GM23338 (cell line): ENCODE measurements at regions not wholly inside any gene's neighbourhood (a gene's known extent, or its start where the extent isn't known, plus 50 kb on each side); places are given as distances from the start of the nearest gene placed in this dataset.

ENCODE experiments used
- ATAC-seq: fragments of 200-7000 bp; cut with Tn5 transposase; 3 replicates; pipeline ENCODE4 v1.9.1; 2020
- DNase-seq: peaks from one replicate; pipeline ENCODE4 v3.0.0-alpha.2; 2015; ENCODE audit warnings: low spot score
- H2AFZ ChIP-seq: fragments of 200-600 bp; sonication (generic); 2 replicates; pipeline ENCODE4 v1.8.0; 2016; ENCODE audit warnings: antibody characterized with exemption, mild to moderate bottlenecking, moderate library complexity
- H3F3A ChIP-seq: fragments of 200-600 bp; sonication (generic); replicated peaks from 2 replicates; pipeline ENCODE4 v1.8.0; 2017; ENCODE audit warnings: antibody characterized with exemption, mixed run types, low read depth
- H3K27ac ChIP-seq: fragments of 200-600 bp; sonication (generic); 2 replicates; pipeline ENCODE4 v1.6.1; 2016; ENCODE audit warnings: low read depth
- H3K27me3 ChIP-seq: fragments of 200-600 bp; sonication (generic); 2 replicates; pipeline ENCODE4 v1.8.0; 2016; ENCODE audit warnings: mild to moderate bottlenecking, mixed run types, moderate library complexity; ENCODE audit not compliant: insufficient read depth
- H3K36me3 ChIP-seq: fragments of 200-600 bp; sonication (generic); 2 replicates; pipeline ENCODE4 v1.8.0; 2016; ENCODE audit warnings: mild to moderate bottlenecking; ENCODE audit not compliant: insufficient read depth
- H3K4me1 ChIP-seq: fragments of 200-600 bp; sonication (generic); 2 replicates; pipeline ENCODE4 v1.8.0; 2016; ENCODE audit warnings: mild to moderate bottlenecking, moderate library complexity; ENCODE audit not compliant: insufficient read depth
- H3K4me2 ChIP-seq: fragments of 200-600 bp; sonication (generic); 2 replicates; pipeline ENCODE4 v1.7.1; 2017; ENCODE audit warnings: mixed run types
- H3K4me3 ChIP-seq: fragments of 200-600 bp; sonication (generic); 2 replicates; pipeline ENCODE4 v1.6.1; 2016; ENCODE audit warnings: mixed run types
- H3K79me2 ChIP-seq: fragments of 200-600 bp; sonication (generic); replicated peaks from 2 replicates; pipeline ENCODE4 v1.8.0; 2017; ENCODE audit warnings: mild to moderate bottlenecking; ENCODE audit not compliant: insufficient read depth
- H3K9me2 ChIP-seq: fragments of 200-600 bp; sonication (generic); 2 replicates; pipeline ENCODE4 v1.8.0; 2017; ENCODE audit not compliant: insufficient read depth
- H4K20me1 ChIP-seq: fragments of 200-600 bp; sonication (generic); replicated peaks from 2 replicates; pipeline ENCODE4 v1.8.0; 2017; ENCODE audit warnings: mild to moderate bottlenecking; ENCODE audit not compliant: insufficient read depth
- H3K27ac Mint-ChIP-seq: 2 replicates; pipeline ENCODE4 v1.8.0; 2020; ENCODE audit warnings: inconsistent platforms, mild to moderate bottlenecking, moderate library complexity, mixed read lengths
- H3K27me3 Mint-ChIP-seq: 3 replicates; pipeline ENCODE4 v1.8.0; 2022; ENCODE audit warnings: low read depth, mild to moderate bottlenecking, moderate library complexity, mixed read lengths, inconsistent platforms; ENCODE audit not compliant: insufficient read depth, poor library complexity
- H3K36me3 Mint-ChIP-seq: 3 replicates; pipeline ENCODE4 v1.8.0; 2021; ENCODE audit warnings: low read depth, mild to moderate bottlenecking, inconsistent platforms, moderate library complexity, mixed read lengths
- H3K4me1 Mint-ChIP-seq: 3 replicates; pipeline ENCODE4 v1.8.0; 2020; ENCODE audit warnings: mild to moderate bottlenecking, inconsistent platforms, mixed read lengths
- H3K4me3 Mint-ChIP-seq: 3 replicates; pipeline ENCODE4 v1.8.0; 2021; ENCODE audit warnings: moderate library complexity, mild to moderate bottlenecking, inconsistent platforms, mixed read lengths
- H3K9me3 Mint-ChIP-seq: 3 replicates; pipeline ENCODE4 v1.8.0; 2020; ENCODE audit warnings: moderate library complexity, mild to moderate bottlenecking, inconsistent platforms, mixed read lengths
- EZH2 ChIP-seq: fragments of 200-600 bp; sonication (generic); IDR thresholded peaks from one replicate; pipeline ENCODE4 v1.8.0; 2017; ENCODE audit warnings: antibody characterized with exemption, mild to moderate bottlenecking, low read depth; ENCODE audit not compliant: unreplicated experiment
- EZH2phosphoT487 ChIP-seq: fragments of 200-600 bp; sonication (generic); IDR thresholded peaks from one replicate; pipeline ENCODE4 v1.8.1; 2018; ENCODE audit warnings: antibody characterized with exemption; ENCODE audit not compliant: unreplicated experiment
- JUNB ChIP-seq: IDR thresholded peaks from one replicate; pipeline ENCODE4 v1.6.1; 2016; ENCODE audit warnings: antibody characterized with exemption; ENCODE audit not compliant: unreplicated experiment
- NANOG ChIP-seq: IDR thresholded peaks from 2 replicates; pipeline ENCODE4 v1.6.1; 2016; ENCODE audit warnings: antibody characterized with exemption, borderline replicate concordance
- REST ChIP-seq: IDR thresholded peaks from one replicate; pipeline ENCODE4 v1.6.1; 2018; ENCODE audit warnings: antibody characterized with exemption; ENCODE audit not compliant: unreplicated experiment
- ZNF114 ChIP-seq: fragments of 250-450 bp; sonication (Bioruptor Pico); IDR thresholded peaks from 2 replicates; pipeline ENCODE4 v1.5.0; 2020; ENCODE audit warnings: mild to moderate bottlenecking, moderate library complexity
- ZNF331 ChIP-seq: fragments of 250-450 bp; sonication (Bioruptor Pico); IDR thresholded peaks from 2 replicates; pipeline ENCODE4 v1.5.0; 2020; ENCODE audit warnings: low read depth, mild to moderate bottlenecking, moderate library complexity
- TF ChIP-seq, protein P1 (sequence below): fragments of 250-450 bp; sonication (Bioruptor Pico); IDR thresholded peaks from 2 replicates; pipeline ENCODE4 v1.5.0; 2020; ENCODE audit warnings: mild to moderate bottlenecking, moderate library complexity
- TF ChIP-seq, protein P2 (sequence below), 2 experiments: fragments of 200-600 bp in 1 of 2; sonication (generic) in 1 of 2; conservative IDR thresholded peaks; 2 replicates each; pipeline versions ENCODE4 v1.5.1 to v1.6.1; 2016 to 2017; ENCODE audit warnings: antibody characterized with exemption in 2 of 2, low read depth in 2 of 2, mild to moderate bottlenecking in 2 of 2, moderate library complexity in 1 of 2

DNA sequence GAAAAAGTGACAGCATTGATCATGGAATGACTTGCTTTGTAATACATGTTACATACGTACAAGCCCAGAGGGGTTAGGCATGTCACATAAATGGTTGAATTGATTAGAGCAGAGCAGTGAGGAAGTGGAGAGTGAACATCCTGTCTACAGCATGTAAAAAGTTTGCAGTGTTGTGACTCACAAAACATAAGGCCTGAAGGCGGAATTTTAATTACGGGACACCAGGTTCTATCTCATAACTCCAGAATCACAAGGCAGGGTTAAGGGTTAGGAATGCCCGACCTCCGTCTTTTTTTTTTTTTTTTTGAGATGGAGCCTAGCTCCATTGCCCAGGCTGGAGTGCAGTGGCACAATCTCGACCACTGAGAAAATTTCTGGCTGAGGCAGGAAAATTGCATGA is 83.9 kb downstream of the MUC16 start (continued):
- TF ChIP-seq, protein P1, sequence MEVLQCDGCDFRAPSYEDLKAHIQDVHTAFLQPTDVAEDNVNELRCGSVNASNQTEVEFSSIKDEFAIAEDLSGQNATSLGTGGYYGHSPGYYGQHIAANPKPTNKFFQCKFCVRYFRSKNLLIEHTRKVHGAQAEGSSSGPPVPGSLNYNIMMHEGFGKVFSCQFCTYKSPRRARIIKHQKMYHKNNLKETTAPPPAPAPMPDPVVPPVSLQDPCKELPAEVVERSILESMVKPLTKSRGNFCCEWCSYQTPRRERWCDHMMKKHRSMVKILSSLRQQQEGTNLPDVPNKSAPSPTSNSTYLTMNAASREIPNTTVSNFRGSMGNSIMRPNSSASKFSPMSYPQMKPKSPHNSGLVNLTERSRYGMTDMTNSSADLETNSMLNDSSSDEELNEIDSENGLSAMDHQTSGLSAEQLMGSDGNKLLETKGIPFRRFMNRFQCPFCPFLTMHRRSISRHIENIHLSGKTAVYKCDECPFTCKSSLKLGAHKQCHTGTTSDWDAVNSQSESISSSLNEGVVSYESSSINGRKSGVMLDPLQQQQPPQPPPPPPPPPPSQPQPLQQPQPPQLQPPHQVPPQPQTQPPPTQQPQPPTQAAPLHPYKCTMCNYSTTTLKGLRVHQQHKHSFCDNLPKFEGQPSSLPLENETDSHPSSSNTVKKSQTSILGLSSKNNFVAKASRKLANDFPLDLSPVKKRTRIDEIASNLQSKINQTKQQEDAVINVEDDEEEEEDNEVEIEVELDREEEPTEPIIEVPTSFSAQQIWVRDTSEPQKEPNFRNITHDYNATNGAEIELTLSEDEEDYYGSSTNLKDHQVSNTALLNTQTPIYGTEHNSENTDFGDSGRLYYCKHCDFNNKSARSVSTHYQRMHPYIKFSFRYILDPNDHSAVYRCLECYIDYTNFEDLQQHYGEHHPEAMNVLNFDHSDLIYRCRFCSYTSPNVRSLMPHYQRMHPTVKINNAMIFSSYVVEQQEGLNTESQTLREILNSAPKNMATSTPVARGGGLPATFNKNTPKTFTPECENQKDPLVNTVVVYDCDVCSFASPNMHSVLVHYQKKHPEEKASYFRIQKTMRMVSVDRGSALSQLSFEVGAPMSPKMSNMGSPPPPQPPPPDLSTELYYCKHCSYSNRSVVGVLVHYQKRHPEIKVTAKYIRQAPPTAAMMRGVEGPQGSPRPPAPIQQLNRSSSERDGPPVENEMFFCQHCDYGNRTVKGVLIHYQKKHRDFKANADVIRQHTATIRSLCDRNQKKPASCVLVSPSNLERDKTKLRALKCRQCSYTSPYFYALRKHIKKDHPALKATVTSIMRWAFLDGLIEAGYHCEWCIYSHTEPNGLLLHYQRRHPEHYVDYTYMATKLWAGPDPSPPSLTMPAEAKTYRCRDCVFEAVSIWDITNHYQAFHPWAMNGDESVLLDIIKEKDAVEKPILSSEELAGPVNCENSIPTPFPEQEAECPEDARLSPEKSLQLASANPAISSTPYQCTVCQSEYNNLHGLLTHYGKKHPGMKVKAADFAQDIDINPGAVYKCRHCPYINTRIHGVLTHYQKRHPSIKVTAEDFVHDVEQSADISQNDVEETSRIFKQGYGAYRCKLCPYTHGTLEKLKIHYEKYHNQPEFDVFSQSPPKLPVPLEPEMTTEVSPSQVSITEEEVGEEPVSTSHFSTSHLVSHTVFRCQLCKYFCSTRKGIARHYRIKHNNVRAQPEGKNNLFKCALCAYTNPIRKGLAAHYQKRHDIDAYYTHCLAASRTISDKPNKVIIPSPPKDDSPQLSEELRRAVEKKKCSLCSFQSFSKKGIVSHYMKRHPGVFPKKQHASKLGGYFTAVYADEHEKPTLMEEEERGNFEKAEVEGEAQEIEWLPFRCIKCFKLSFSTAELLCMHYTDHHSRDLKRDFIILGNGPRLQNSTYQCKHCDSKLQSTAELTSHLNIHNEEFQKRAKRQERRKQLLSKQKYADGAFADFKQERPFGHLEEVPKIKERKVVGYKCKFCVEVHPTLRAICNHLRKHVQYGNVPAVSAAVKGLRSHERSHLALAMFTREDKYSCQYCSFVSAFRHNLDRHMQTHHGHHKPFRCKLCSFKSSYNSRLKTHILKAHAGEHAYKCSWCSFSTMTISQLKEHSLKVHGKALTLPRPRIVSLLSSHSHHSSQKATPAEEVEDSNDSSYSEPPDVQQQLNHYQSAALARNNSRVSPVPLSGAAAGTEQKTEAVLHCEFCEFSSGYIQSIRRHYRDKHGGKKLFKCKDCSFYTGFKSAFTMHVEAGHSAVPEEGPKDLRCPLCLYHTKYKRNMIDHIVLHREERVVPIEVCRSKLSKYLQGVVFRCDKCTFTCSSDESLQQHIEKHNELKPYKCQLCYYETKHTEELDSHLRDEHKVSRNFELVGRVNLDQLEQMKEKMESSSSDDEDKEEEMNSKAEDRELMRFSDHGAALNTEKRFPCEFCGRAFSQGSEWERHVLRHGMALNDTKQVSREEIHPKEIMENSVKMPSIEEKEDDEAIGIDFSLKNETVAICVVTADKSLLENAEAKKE (CRISPR knock-in tag): no peak

- Histone ChIP-seq H3K4me2 (no peak overlapping the region), H3K27ac (no peak overlapping the region), H4K20me1 (no peaks in the 10 kb centered on the region), H3K27me3 (no peaks in the 10 kb centered on the region), H3K4me1 (no peaks in the 10 kb centered on the region), H3F3A (no peaks in the 10 kb centered on the region), H3K36me3 (peaks cover 5% of the 10 kb centered on the region; the same call in 1 of the 2 replicates), H3K9me2 (no peaks in the 10 kb centered on the region), H3K4me3 (no peak overlapping the region), H3K79me2 (no peaks in the 10 kb centered on the region), H2AFZ (no peak overlapping the region)
- DNase-seq (no peak), ATAC-seq (no peak)
- H3K4me3 Mint-ChIP-seq: no peak overlapping the region
- peaks cover 99% of the 10 kb centered on the region for H3K9me3 Mint-ChIP-seq
- H3K27me3 Mint-ChIP-seq: peaks cover 4% of the 10 kb centered on the region
- H3K4me1 Mint-ChIP-seq: no peaks in the 10 kb centered on the region
- no peak overlapping the region for H3K27ac Mint-ChIP-seq
- H3K36me3 Mint-ChIP-seq: peaks cover 68% of the 10 kb centered on the region
- no peak for TF ChIP-seq ZNF331 (CRISPR knock-in tag)
- no peak for TF ChIP-seq NANOG
- TF ChIP-seq EZH2: no peak
- no peak for TF ChIP-seq REST
- TF ChIP-seq EZH2phosphoT487: no peak
- no peak for TF ChIP-seq ZNF114 (CRISPR knock-in tag)
- TF ChIP-seq JUNB: no peak
- TF ChIP-seq, protein P2, sequence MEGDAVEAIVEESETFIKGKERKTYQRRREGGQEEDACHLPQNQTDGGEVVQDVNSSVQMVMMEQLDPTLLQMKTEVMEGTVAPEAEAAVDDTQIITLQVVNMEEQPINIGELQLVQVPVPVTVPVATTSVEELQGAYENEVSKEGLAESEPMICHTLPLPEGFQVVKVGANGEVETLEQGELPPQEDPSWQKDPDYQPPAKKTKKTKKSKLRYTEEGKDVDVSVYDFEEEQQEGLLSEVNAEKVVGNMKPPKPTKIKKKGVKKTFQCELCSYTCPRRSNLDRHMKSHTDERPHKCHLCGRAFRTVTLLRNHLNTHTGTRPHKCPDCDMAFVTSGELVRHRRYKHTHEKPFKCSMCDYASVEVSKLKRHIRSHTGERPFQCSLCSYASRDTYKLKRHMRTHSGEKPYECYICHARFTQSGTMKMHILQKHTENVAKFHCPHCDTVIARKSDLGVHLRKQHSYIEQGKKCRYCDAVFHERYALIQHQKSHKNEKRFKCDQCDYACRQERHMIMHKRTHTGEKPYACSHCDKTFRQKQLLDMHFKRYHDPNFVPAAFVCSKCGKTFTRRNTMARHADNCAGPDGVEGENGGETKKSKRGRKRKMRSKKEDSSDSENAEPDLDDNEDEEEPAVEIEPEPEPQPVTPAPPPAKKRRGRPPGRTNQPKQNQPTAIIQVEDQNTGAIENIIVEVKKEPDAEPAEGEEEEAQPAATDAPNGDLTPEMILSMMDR (conservative IDR thresholded peaks at IDR 0.05; ENCODE audit: low read depth in 2 of 2): no peak
Measured at GRCh38 chr19:8935460-8935859, 74.7 kb downstream of the MUC16 start.
